RWPE1 (cell line): ENCODE measurements at regions not wholly inside any gene's neighbourhood (a gene's known extent, or its start where the extent isn't known, plus 50 kb on each side); places are given as distances from the start of the nearest gene placed in this dataset.

Source experiments
- CTCF ChIA-PET: fragments of 350-600 bp; sonication (Branson Sonifier 250); formaldehyde crosslinking; extraction: SDS; loops from one replicate; lab custom pipeline; 2021; lab: Yijun Ruan, JAX
- POLR2A ChIA-PET: fragments of 400-600 bp; formaldehyde crosslinking; extraction: SDS; loops from one replicate; lab custom pipeline; 2020; ENCODE audit warnings: antibody characterized with exemption; ENCODE audit not compliant: low non-redundant PET; lab: Yijun Ruan, JAX
- DNase-seq: peaks from one replicate; pipeline ENCODE4 v3.0.0; 2012; ENCODE audit warnings: low spot score
- H3K27ac ChIP-seq: fragments of 450-650 bp; 2 replicates; pipeline ENCODE4 v1.5.1; 2017
- TF ChIP-seq, protein P1 (sequence below): fragments of 450-650 bp; conservative IDR thresholded peaks from 2 replicates; pipeline ENCODE4 v1.5.1; 2017; ENCODE audit warnings: low read depth, mild to moderate bottlenecking

DNA sequence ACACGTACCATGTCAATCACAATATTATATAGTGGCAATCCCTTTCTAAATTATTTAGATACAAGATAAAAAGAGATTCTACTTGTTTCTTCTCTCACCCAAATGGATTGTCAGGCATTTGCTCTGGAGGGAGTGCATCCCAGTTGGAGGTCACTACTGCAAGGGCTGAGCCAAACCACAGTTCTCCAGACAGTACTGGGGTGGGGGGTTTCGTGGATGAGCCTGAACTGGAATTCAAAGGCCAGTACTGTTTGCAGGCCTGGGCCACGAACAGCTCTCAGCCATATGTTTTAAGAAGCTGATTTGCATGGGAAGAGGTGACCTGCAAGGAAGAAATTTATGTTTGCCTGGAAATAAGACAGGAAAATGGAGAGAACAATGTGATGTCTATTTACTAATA lies 314.9 kb downstream of the PMP22 start:
- H3K27ac ChIP-seq: no peak overlapping the region
- TF ChIP-seq, protein P1, sequence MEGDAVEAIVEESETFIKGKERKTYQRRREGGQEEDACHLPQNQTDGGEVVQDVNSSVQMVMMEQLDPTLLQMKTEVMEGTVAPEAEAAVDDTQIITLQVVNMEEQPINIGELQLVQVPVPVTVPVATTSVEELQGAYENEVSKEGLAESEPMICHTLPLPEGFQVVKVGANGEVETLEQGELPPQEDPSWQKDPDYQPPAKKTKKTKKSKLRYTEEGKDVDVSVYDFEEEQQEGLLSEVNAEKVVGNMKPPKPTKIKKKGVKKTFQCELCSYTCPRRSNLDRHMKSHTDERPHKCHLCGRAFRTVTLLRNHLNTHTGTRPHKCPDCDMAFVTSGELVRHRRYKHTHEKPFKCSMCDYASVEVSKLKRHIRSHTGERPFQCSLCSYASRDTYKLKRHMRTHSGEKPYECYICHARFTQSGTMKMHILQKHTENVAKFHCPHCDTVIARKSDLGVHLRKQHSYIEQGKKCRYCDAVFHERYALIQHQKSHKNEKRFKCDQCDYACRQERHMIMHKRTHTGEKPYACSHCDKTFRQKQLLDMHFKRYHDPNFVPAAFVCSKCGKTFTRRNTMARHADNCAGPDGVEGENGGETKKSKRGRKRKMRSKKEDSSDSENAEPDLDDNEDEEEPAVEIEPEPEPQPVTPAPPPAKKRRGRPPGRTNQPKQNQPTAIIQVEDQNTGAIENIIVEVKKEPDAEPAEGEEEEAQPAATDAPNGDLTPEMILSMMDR: no peak
- no peak for DNase-seq
- ChIA-PET CTCF (interaction anchor here (0.5 kb wide), 1 partner anchor 100 kb away, joined by 4 read pairs; no protein-coding TSS in a partner anchor), POLR2A (no interaction called here)

DNA sequence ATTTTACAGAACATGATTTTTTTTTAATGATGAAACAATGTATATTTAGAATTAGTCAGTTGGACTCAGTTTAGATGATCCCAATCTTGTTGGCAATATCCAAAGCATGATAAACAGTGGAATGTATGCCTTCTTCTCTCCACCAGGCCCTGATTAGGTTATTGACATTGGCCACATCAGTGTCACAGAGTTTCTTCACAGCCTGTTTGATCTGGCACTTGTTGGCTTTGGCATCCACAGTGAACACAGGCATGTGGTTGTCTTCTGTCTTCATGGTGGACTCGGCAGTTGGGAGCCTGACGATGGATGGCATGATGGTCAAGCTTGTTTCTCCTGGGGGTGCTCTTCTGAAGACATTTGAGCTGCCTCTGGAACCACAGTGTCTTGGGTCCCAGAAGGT lies 317.5 kb downstream of the PMP22 start:
- no peak for DNase-seq
- no peak overlapping the region for H3K27ac ChIP-seq
- ChIA-PET CTCF (no interaction called here), POLR2A (no interaction called here)
- TF ChIP-seq, protein P1: no peak

DNA sequence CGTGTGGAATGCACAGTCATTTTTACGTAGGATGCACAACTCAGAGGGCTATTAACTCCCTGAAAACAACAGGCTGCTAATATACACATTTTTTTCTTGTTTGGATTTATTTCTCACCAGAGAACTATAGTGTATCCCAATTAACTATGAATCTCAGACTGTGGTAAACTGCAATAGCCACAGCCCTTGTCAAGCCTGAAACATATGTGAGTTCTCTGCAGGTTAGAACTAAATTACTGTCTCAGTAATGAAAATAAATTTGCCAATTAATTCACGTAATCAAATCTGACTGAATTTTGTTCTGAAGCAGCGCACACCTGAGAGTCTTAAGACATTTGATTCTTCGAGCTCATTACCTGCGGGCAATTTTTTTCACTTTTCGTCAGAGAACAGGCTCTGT lies 318.6 kb downstream of the PMP22 start:
- DNase-seq: no peak
- POLR2A ChIA-PET: no interaction called here
- TF ChIP-seq, protein P1: no peak
- H3K27ac ChIP-seq: no peak overlapping the region
- CTCF ChIA-PET: no interaction called here

DNA sequence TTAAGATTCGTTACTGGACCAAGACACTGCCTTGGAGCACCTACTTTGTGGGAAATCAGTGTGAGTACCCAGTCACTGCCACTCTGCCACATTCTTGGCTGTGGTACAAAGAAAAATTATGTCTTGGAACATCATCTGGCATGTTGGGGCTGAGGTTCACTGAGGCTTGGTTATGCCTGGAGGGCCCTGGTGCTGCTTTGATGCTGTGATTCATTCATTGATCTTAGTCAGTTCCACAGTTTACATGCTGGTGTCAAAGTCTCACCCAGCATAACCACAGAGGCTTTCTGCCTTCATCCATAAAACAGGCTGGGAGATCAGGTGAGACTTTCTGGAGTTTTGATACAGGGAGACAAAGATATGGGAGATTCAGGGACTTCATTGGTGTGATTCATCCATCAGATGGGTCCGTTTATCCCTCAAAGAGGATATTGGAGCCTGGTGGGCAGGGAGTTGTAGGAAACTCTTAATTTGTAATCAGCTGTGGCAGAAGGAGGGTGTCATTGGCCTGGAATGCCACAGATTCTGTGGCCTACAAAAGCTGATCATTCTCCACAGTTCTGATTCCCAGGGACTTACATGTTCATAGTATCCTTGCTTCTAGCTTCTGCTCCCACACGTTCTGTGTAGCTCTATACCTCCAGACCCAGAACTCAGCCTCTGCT lies 322.5 kb downstream of the PMP22 start:
- H3K27ac ChIP-seq: no peak overlapping the region; the same call in 1 of the 2 replicates
- TF ChIP-seq, protein P1: no peak
- ChIA-PET POLR2A (no interaction called here), CTCF (interaction anchor here (3.1 kb wide), 1 partner anchor 16 kb away, joined by 21 read pairs; no protein-coding TSS in a partner anchor)
- peak; percentile 77 for DNase-seq

DNA sequence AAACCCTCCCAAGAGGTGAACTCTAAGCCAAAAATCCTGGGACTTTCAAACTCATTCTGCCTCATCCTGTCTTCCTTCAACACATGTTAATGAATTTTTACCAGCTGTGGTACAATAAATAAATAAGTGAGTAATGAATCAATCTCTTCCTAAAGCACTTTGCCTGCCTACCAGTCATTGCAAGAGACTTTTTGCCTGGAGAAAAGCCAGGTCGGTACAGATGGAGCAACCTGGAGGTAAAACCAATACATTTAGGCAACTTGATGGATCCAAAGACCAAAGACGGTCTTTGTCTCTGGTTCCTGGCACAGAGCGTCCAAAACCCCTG lies 324.2 kb downstream of the PMP22 start:
- H3K27ac ChIP-seq: peak overlapping the region; percentile 49
- ChIA-PET CTCF (interaction anchor here (3.1 kb wide), 1 partner anchor 14 kb away, joined by 21 read pairs; no protein-coding TSS in a partner anchor), POLR2A (no interaction called here)
- DNase-seq: no peak
- TF ChIP-seq, protein P1: no peak

DNA sequence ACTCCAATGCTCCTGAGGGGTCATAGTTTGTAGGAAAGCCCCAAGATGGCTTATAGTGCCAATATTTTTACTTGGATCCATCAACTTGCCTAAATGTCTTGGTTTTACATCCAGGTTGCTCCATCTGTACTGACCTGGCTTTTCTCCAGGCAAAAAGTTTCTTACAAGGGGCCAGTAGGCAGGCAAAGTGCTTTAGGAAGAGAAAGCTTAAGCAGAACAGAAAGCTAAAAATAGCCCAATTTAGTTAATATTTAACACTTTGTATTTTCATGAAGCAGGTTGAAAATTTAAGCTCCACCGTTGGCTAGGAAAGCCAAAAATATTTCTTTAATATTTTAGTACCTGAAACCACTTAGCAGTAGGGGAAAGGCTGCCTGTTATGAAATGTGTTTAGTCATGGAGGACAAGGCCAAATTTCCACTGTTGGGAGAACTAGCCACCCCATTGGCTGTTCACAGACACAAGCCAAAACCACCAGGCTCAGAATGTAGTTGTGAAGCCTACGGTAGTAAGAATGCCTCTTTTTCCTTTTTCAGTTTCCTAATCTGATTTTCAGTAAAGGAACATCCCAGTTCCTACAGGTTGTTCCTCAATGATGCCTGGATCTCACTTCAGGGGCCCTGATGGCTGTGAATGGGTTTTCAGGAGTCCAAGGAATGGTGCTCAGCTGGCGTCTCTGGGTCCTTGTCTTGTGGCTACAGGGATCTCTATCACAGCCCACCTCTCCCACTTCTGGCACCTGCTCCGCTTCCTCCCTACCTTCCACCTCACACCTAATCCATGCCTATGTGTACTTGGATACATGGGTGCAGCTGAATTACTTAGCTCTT lies 324.8 kb downstream of the PMP22 start:
- H3K27ac ChIP-seq: peak overlapping the region; percentile 49
- DNase-seq: no peak
- CTCF ChIA-PET: interaction anchor here (3.1 kb wide), 1 partner anchor 14 kb away, joined by 21 read pairs; no protein-coding TSS in a partner anchor
- TF ChIP-seq, protein P1: no peak
- POLR2A ChIA-PET: no interaction called here
